ENCODE measurements at regions not wholly inside any gene's neighbourhood (a gene's known extent, or its start where the extent isn't known, plus 50 kb on each side); places are given as distances from the start of the nearest gene placed in this dataset.
A peak's percentile ranks its signal among the peaks of the same experiment; 100 is the strongest.

GRCh38 chr1:222995620-222996309 lies 147.3 kb downstream of the TLR5 start:
- Histone ChIP-seq H3K4me2 (ENCODE audit: insufficient read depth, low read length) (no peak overlapping the region), H3K27ac (ENCODE audit: low read length) (peak overlapping the region; percentile 40; the same call in 1 of the 2 replicates), H4K20me1 (ENCODE audit: insufficient read depth, low read length) (no peaks in the 10 kb centered on the region), H3K79me2 (ENCODE audit: insufficient read depth, low read length) (no peaks in the 10 kb centered on the region), H3K36me3 (ENCODE audit: insufficient read depth, low read length) (no peaks in the 10 kb centered on the region), H3K4me3 (ENCODE audit: low read depth in 1 of 2, low read length in 2 of 2) (no peak overlapping the region), H3K27me3 (ENCODE audit: insufficient read depth, low read length, poor library complexity) (no peaks in the 10 kb centered on the region), H3K9me3 (ENCODE audit: insufficient read depth, low read length, severe bottlenecking) (no peaks in the 10 kb centered on the region), H3K9ac (ENCODE audit: low read depth, low read length) (no peak overlapping the region), H2AFZ (ENCODE audit: low read depth, low read length) (no peak overlapping the region), H3K4me1 (ENCODE audit: insufficient read depth, low read length) (peaks cover 23% of the 10 kb centered on the region)
- ATAC-seq (ENCODE audit: insufficient read depth, low read depth) (0 out of 3 replicates have a peak, but pooled peaks have one; percentile 22), DNase-seq (no peak)
- no peak for TF ChIP-seq CTCF (IDR thresholded peaks at IDR 0.05; ENCODE audit: borderline replicate concordance, extremely low read depth, low read length, poor library complexity, severe bottlenecking)
- TF ChIP-seq EZH2 (IDR thresholded peaks at IDR 0.05; ENCODE audit: borderline replicate concordance, low read depth, low read length, severe bottlenecking) = no peak

GRCh38 chr1:222996310-222996975 lies 146.6 kb downstream of the TLR5 start:
- DNase-seq = peak; percentile 50
- no peak for TF ChIP-seq CTCF (IDR thresholded peaks at IDR 0.05; ENCODE audit: borderline replicate concordance, extremely low read depth, low read length, poor library complexity, severe bottlenecking)
- Histone ChIP-seq H2AFZ (ENCODE audit: low read depth, low read length) (no peak overlapping the region), H3K27me3 (ENCODE audit: insufficient read depth, low read length, poor library complexity) (no peaks in the 10 kb centered on the region), H3K79me2 (ENCODE audit: insufficient read depth, low read length) (no peaks in the 10 kb centered on the region), H3K9ac (ENCODE audit: low read depth, low read length) (no peak overlapping the region), H4K20me1 (ENCODE audit: insufficient read depth, low read length) (no peaks in the 10 kb centered on the region), H3K4me2 (ENCODE audit: insufficient read depth, low read length) (peak overlapping the region; percentile 35; the same call in 1 of the 2 replicates), H3K4me1 (ENCODE audit: insufficient read depth, low read length) (peaks cover 23% of the 10 kb centered on the region), H3K36me3 (ENCODE audit: insufficient read depth, low read length) (no peaks in the 10 kb centered on the region), H3K4me3 (ENCODE audit: low read depth in 1 of 2, low read length in 2 of 2) (no peak overlapping the region), H3K27ac (ENCODE audit: low read length) (peak overlapping the region; percentile 22; the same call in 1 of the 2 replicates), H3K9me3 (ENCODE audit: insufficient read depth, low read length, severe bottlenecking) (no peaks in the 10 kb centered on the region)
- peak; percentile 86 for ATAC-seq (ENCODE audit: insufficient read depth, low read depth)

GRCh38 chr1:223000632-223001031 lies 142.4 kb downstream of the TLR5 start:
- Histone ChIP-seq H3K4me2 (ENCODE audit: insufficient read depth, low read length) (no peak overlapping the region), H3K9me3 (ENCODE audit: insufficient read depth, low read length, severe bottlenecking) (no peaks in the 10 kb centered on the region), H3K27me3 (ENCODE audit: insufficient read depth, low read length, poor library complexity) (no peaks in the 10 kb centered on the region), H3K4me3 (ENCODE audit: low read depth in 1 of 2, low read length in 2 of 2) (no peak overlapping the region), H3K4me1 (ENCODE audit: insufficient read depth, low read length) (peaks cover 22% of the 10 kb centered on the region), H3K79me2 (ENCODE audit: insufficient read depth, low read length) (no peaks in the 10 kb centered on the region), H3K36me3 (ENCODE audit: insufficient read depth, low read length) (peaks cover 10% of the 10 kb centered on the region; the same call in 1 of the 2 replicates), H3K27ac (ENCODE audit: low read length) (no peak overlapping the region), H2AFZ (ENCODE audit: low read depth, low read length) (no peak overlapping the region), H4K20me1 (ENCODE audit: insufficient read depth, low read length) (no peaks in the 10 kb centered on the region), H3K9ac (ENCODE audit: low read depth, low read length) (no peak overlapping the region)
- ATAC-seq (ENCODE audit: insufficient read depth, low read depth) (no peak), DNase-seq (no peak)
- TF ChIP-seq CTCF (IDR thresholded peaks at IDR 0.05; ENCODE audit: borderline replicate concordance, extremely low read depth, low read length, poor library complexity, severe bottlenecking) (no peak), EZH2 (IDR thresholded peaks at IDR 0.05; ENCODE audit: borderline replicate concordance, low read depth, low read length, severe bottlenecking) (no peak)

Measured in DND-41 (cell line).